AG08396 (cell line): ENCODE measurements at regions not wholly inside any gene's neighbourhood (a gene's known extent, or its start where the extent isn't known, plus 50 kb on each side); places are given as distances from the start of the nearest gene placed in this dataset.

Experiments
- DNase-seq: peaks from one replicate; pipeline ENCODE4 v3.0.0; 2012; ENCODE audit warnings: low spot score, mixed read lengths

- no peak for DNase-seq
Observed at GRCh38 chr5:105817914-105818313, 1852.8 kb downstream of the EFNA5 start.

GRCh38 chr5:105817416-105817815 lies 1853.3 kb downstream of the EFNA5 start:
- no peak for DNase-seq

- DNase-seq = no peak
Observed at GRCh38 chr5:105816961-105817360, 1853.8 kb downstream of the EFNA5 start.

- DNase-seq = no peak
Observed at GRCh38 chr5:105812304-105812703, 1858.4 kb downstream of the EFNA5 start.

GRCh38 chr5:105807951-105808350 lies 1862.8 kb downstream of the EFNA5 start:
- no peak for DNase-seq

- DNase-seq = no peak
Observed at GRCh38 chr5:105807290-105807689, 1863.4 kb downstream of the EFNA5 start.

GRCh38 chr5:105806596-105806995 lies 1864.1 kb downstream of the EFNA5 start:
- no peak for DNase-seq

GRCh38 chr5:105803431-105803830 lies 1867.3 kb downstream of the EFNA5 start:
- no peak for DNase-seq

GRCh38 chr5:105794578-105794977 lies 1876.2 kb downstream of the EFNA5 start:
- DNase-seq = no peak

- DNase-seq = no peak
Observed at GRCh38 chr5:105789246-105789645, 1881.5 kb downstream of the EFNA5 start.

GRCh38 chr5:105783811-105784210 lies 1886.9 kb downstream of the EFNA5 start:
- no peak for DNase-seq

- no peak for DNase-seq
Observed at GRCh38 chr5:105782501-105782900, 1888.2 kb downstream of the EFNA5 start.

GRCh38 chr5:105773241-105773640 lies 1897.5 kb downstream of the EFNA5 start:
- DNase-seq = no peak

- no peak for DNase-seq
Observed at GRCh38 chr5:105767267-105767666, 1903.5 kb downstream of the EFNA5 start.

GRCh38 chr5:105762728-105763127 lies 1908.0 kb downstream of the EFNA5 start:
- no peak for DNase-seq

- DNase-seq = no peak
Observed at GRCh38 chr5:105754056-105754455, 1916.7 kb downstream of the EFNA5 start.

GRCh38 chr5:105752801-105753200 lies 1917.9 kb downstream of the EFNA5 start:
- no peak for DNase-seq

- DNase-seq = no peak
Observed at GRCh38 chr5:105751908-105752307, 1918.8 kb downstream of the EFNA5 start.

GRCh38 chr5:105745111-105745510 lies 1925.6 kb downstream of the EFNA5 start:
- DNase-seq = no peak

- DNase-seq = no peak
Observed at GRCh38 chr5:105740242-105740641, 1930.5 kb downstream of the EFNA5 start.

GRCh38 chr5:105739732-105740131 lies 1931.0 kb downstream of the EFNA5 start:
- DNase-seq = no peak

- no peak for DNase-seq
Observed at GRCh38 chr5:105735704-105736103, 1935.0 kb downstream of the EFNA5 start.

- no peak for DNase-seq
Observed at GRCh38 chr5:105730982-105731381, 1939.8 kb downstream of the EFNA5 start.

GRCh38 chr5:105726093-105726492 lies 1944.6 kb downstream of the EFNA5 start:
- DNase-seq = no peak

GRCh38 chr5:105708442-105708841 lies 1962.3 kb downstream of the EFNA5 start:
- no peak for DNase-seq
